Colonic mucosa (tissue), 4 donors: ENCODE measurements at regions not wholly inside any gene's neighbourhood (a gene's known extent, or its start where the extent isn't known, plus 50 kb on each side); places are given as distances from the start of the nearest gene placed in this dataset.

Experiments used
- DNase-seq: peaks from one replicate; pipeline ENCODE4 v3.0.0-alpha.2; 2020
- H3K27ac ChIP-seq: fragments of 200-600 bp; one replicate; pipeline ENCODE4 v1.8.0; 2021
- H3K27me3 ChIP-seq: fragments of 200-600 bp; one replicate; pipeline ENCODE4 v1.8.0; 2021
- H3K36me3 ChIP-seq: fragments of 200-600 bp; one replicate; pipeline ENCODE4 v1.8.0; 2021
- H3K4me1 ChIP-seq: fragments of 200-600 bp; one replicate; pipeline ENCODE4 v1.8.0; 2021; ENCODE audit warnings: mild to moderate bottlenecking
- H3K4me3 ChIP-seq: fragments of 200-600 bp; one replicate; pipeline ENCODE4 v1.8.0; 2021
- H3K9ac ChIP-seq, 2 donors: one replicate each; pipeline ENCODE4 v1.7.0; 2013; ENCODE audit warnings: control low read depth in 2 of 2, low read depth in 2 of 2, low read length in 2 of 2
- H3K9me3 ChIP-seq: fragments of 200-600 bp; one replicate; pipeline ENCODE4 v1.8.0; 2021
- CTCF ChIP-seq: fragments of 200-600 bp; IDR thresholded peaks from one replicate; pipeline ENCODE4 v1.8.0; 2022; ENCODE audit warnings: antibody characterized with exemption, mild to moderate bottlenecking
- intact Hi-C: fragments of 100-400 bp; cut with DNase I; formaldehyde crosslinking; loops from one replicate; pipeline ENCODE4 v1.14.1; 2022
- donor health status: healthy.
- donor health status: DM: no; HTN: no; CAD: no.
- donor health status: DM: no; HTN: no; CAD: no.

- H3K36me3 ChIP-seq: no peaks in the 10 kb centered on the region
- H3K4me3 ChIP-seq: no peak overlapping the region
- no peak for TF ChIP-seq CTCF
- H3K9ac ChIP-seq: no peak overlapping the region
- no peak for DNase-seq
- intact Hi-C loops: no loop called here
- H3K4me1 ChIP-seq: no peaks in the 10 kb centered on the region
- no peaks in the 10 kb centered on the region for H3K9me3 ChIP-seq
- no peaks in the 10 kb centered on the region for H3K27me3 ChIP-seq
- H3K27ac ChIP-seq: no peak overlapping the region
Observed at GRCh38 chr3:72288955-72289691, 504.2 kb upstream of the PROK2 start.

GRCh38 chr3:72287956-72288355 lies 503.0 kb upstream of the PROK2 start:
- Histone ChIP-seq H3K27me3 (no peaks in the 10 kb centered on the region), H3K9ac (no peak overlapping the region), H3K27ac (no peak overlapping the region), H3K36me3 (no peaks in the 10 kb centered on the region), H3K9me3 (no peaks in the 10 kb centered on the region), H3K4me3 (no peak overlapping the region), H3K4me1 (no peaks in the 10 kb centered on the region)
- TF ChIP-seq CTCF: no peak
- no peak for DNase-seq
- intact Hi-C loops: no loop called here

GRCh38 chr3:72285502-72285901 lies 500.6 kb upstream of the PROK2 start:
- no peak for DNase-seq
- no peak overlapping the region for H3K27ac ChIP-seq

GRCh38 chr3:72284471-72284870 lies 499.5 kb upstream of the PROK2 start:
- intact Hi-C loops: no loop called here
- Histone ChIP-seq H3K27ac (no peak overlapping the region), H3K9me3 (no peaks in the 10 kb centered on the region), H3K4me3 (no peak overlapping the region), H3K4me1 (no peaks in the 10 kb centered on the region), H3K36me3 (no peaks in the 10 kb centered on the region), H3K9ac (no peak overlapping the region), H3K27me3 (no peaks in the 10 kb centered on the region)
- DNase-seq: no peak
- no peak for TF ChIP-seq CTCF

More at GRCh38 chr3:72285502-72285901, 500.6 kb upstream of the PROK2 start:
- Histone ChIP-seq H3K4me1 (no peaks in the 10 kb centered on the region), H3K36me3 (no peaks in the 10 kb centered on the region), H3K4me3 (no peak overlapping the region), H3K9me3 (no peaks in the 10 kb centered on the region), H3K27me3 (no peaks in the 10 kb centered on the region), H3K9ac (no peak overlapping the region)
- intact Hi-C loops: no loop called here
- TF ChIP-seq CTCF: no peak

GRCh38 chr3:72282918-72283317 lies 498.0 kb upstream of the PROK2 start:
- no peaks in the 10 kb centered on the region for H3K36me3 ChIP-seq
- no peak overlapping the region for H3K4me3 ChIP-seq
- intact Hi-C loops: no loop called here
- no peak overlapping the region for H3K9ac ChIP-seq
- no peak for TF ChIP-seq CTCF
- no peak for DNase-seq
- no peaks in the 10 kb centered on the region for H3K4me1 ChIP-seq
- no peak overlapping the region for H3K27ac ChIP-seq
- H3K27me3 ChIP-seq: no peaks in the 10 kb centered on the region
- H3K9me3 ChIP-seq: no peaks in the 10 kb centered on the region
